GM12872 (cell line): ENCODE measurements at regions not wholly inside any gene's neighbourhood (a gene's known extent, or its start where the extent isn't known, plus 50 kb on each side); places are given as distances from the start of the nearest gene placed in this dataset.

ENCODE experiments used
- CTCF ChIP-seq: IDR thresholded peaks from 3 replicates; pipeline ENCODE4 v1.5.1; 2011; ENCODE audit warnings: low read depth, mild to moderate bottlenecking, low read length, moderate library complexity; ENCODE audit not compliant: insufficient read depth

DNA sequence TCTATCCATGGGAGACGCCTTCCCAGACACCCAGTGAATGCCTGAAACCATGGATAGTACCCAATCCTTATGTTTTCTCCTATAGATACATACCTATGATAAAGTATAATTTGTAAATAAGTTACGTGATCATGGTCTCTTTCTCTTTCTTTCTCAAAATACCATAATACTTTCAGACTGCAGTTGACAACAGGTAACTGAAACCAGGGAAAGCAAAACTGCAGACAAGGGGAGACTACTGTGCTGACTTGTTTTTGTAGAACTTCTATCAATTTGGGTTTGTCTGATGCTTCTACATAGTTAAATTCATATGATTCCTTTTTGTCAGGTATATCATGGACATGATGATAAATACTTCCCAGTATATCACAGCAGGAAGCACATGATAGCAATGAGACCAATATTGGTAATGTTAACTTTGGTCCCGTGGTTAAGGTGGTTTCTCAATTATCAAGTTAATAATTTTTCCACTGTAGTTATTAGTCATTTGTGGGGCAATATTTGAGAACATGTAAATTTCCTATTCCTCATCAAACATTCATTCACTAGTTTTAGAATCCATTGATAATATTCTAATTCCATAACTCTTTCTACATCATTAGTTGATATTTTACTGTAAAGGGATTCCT is 298.0 kb upstream of the TET2 start:
- TF ChIP-seq CTCF: no peak

DNA sequence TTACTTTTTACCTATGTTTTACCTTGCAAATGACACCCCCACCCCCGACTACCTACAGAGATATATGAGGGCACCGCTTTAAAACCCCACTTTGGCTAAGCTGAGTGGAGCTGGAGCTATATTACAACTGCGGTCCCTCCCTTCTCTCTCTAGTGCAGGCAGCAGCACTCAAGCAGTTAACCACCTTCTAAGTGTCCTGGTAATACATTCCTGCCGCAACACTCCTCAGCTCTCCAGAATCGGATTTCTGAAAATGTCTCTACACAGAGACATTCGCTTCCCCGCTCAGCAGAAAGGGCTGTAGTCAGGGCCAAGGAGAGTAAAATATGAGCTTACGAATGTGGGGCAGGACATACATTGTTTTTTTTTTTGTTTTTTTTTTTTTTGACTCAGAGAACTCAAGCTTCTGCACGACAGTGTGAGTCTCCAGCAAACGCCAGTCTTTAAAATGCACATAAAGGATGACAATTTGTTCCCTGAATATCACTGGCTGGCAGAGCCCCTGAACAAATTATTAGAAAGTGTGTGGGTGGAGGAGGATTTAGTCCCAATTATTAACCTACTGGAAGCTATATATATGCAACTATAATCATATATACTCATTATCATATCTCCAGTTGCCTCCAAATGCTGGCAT is 287.0 kb upstream of the TET2 start:
- TF ChIP-seq CTCF: no peak

- TF ChIP-seq CTCF: peak; percentile 87
These were observed 286.2 kb upstream of the TET2 start for GRCh38 chr4:104860238-104861123.

GRCh38 chr4:104866809-104867208 is 279.9 kb upstream of the TET2 start:
- no peak for TF ChIP-seq CTCF

- no peak for TF ChIP-seq CTCF
These were observed 278.1 kb upstream of the TET2 start for GRCh38 chr4:104868533-104868932.

DNA sequence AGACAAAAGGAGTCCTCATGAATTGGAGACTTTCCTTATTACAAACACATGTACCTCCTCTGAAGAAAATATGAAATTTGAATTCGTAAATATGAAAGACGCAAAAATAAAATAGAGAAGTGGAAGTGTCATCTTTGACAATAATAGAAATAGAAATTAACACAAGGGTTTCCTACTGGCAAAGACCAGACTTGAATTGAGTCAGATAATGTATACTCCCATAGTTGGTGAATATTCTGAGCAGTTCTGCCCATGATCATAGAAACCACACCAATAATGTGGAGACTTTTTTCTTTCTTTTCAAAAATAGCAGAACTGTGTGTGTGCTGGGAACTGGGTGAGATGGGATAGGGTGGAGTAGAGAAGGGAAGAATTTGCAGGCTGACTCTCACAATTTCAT is 277.7 kb upstream of the TET2 start:
- TF ChIP-seq CTCF: no peak

DNA sequence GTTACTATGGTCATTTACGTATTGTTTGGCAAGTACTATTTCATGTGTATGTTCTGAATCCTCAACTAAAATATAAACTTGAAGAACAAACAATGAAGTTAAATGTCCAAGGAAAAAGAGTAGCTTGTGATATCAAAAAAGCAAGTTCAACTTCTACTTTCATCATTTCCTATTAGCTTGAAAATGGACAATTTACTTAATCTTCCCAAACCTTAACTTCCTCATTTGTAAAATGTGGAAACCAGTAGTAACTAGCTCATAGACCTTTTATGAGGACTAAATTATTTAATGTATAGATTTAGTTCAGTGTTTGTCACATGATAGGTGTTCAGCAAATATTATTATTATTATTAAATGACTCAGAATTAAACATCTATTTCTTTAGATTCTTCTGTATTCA is 276.8 kb upstream of the TET2 start:
- TF ChIP-seq CTCF: no peak
